ENCODE measurements at regions not wholly inside any gene's neighbourhood (a gene's known extent, or its start where the extent isn't known, plus 50 kb on each side); places are given as distances from the start of the nearest gene placed in this dataset.
"Not testable (repeated sequence)": the region's sequence is repeated elsewhere in the genome, so short reads cannot be mapped to it uniquely, and the experiment has no call there.

DNA sequence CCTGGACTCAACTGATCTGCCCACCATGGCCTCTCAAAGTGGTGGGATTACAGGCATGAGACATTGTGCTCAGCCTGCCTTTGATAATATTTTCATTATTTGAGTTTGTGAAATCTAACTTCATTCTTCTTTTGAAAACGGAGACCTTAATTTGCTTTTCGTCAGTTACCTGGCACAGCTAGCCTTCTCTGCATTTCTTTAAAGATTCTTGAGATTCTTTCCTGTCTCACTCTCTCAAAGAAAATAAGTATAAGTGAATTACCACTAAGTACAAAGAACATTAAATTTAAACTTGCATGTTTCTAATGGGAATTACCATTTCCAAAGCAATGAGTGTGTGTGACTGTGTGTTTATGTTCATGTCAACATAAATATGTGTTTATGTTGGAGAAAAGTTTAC is 187.9 kb downstream of the NFKBIZ start:
- DNase-seq (ENCODE audit: low spot score) = no peak
- no peak overlapping the region for H2BK15ac ChIP-seq (ENCODE audit: low read length)
- no peak overlapping the region for H3K4me2 ChIP-seq (ENCODE audit: insufficient read depth, low read length, poor library complexity, severe bottlenecking)
- H4K91ac ChIP-seq (ENCODE audit: low read depth, low read length, poor library complexity) = no peak overlapping the region
- no peaks in the 10 kb centered on the region for H3K79me1 ChIP-seq (ENCODE audit: low read depth, low read length)
- no peak overlapping the region for H2BK120ac ChIP-seq (ENCODE audit: low read depth, low read length)
- no peak overlapping the region for H3K14ac ChIP-seq (ENCODE audit: low read length)
- H3K4me3 ChIP-seq (ENCODE audit: low read length in 2 of 2) = no peak overlapping the region
- H3K9me3 ChIP-seq (replicated peaks in 1 of 2; ENCODE audit: control insufficient read depth in 2 of 2, insufficient read depth in 1 of 2, low read depth in 1 of 2, low read length in 2 of 2) = no peaks in the 10 kb centered on the region
- H4K8ac ChIP-seq (ENCODE audit: low read depth, low read length) = no peak overlapping the region
- WGBS, 2 donors (ENCODE audit: extremely low coverage in 2 of 2, insufficient read length in 2 of 2, insufficient replicate concordance in 1 of 2) = no CpG with 5 or more reads among the region's 2 CpGs
- no peaks in the 10 kb centered on the region for H3K4me1 ChIP-seq (ENCODE audit: control insufficient read depth in 2 of 2, insufficient read depth in 1 of 2, low read depth in 1 of 2, low read length in 2 of 2)
- H3K27me3 ChIP-seq (ENCODE audit: control insufficient read depth in 3 of 3, insufficient read depth in 3 of 3, low read depth in 1 of 3, low read length in 3 of 3) = no peaks in the 10 kb centered on the region
- H3K36me3 ChIP-seq (replicated peaks in 1 of 2; ENCODE audit: control insufficient read depth in 2 of 2, insufficient read depth in 2 of 2, low read length in 2 of 2) = no peaks in the 10 kb centered on the region
- H3K9ac ChIP-seq (ENCODE audit: low read depth, low read length, poor library complexity) = no peak overlapping the region
- no peak overlapping the region for H2AK5ac ChIP-seq (ENCODE audit: low read depth, low read length)
- no peak overlapping the region for H3K18ac ChIP-seq (ENCODE audit: low read length)
- no peak overlapping the region for H3K27ac ChIP-seq (replicated peaks; ENCODE audit: low read length)
- no peak overlapping the region for H2AFZ ChIP-seq (ENCODE audit: low read length)
- H3K23ac ChIP-seq (ENCODE audit: low read depth, low read length, poor library complexity) = no peak overlapping the region
- H2BK12ac ChIP-seq (ENCODE audit: low read length) = no peak overlapping the region
- no peak overlapping the region for H2BK5ac ChIP-seq (ENCODE audit: low read length)
- H3K4ac ChIP-seq (ENCODE audit: low read length) = no peak overlapping the region

DNA sequence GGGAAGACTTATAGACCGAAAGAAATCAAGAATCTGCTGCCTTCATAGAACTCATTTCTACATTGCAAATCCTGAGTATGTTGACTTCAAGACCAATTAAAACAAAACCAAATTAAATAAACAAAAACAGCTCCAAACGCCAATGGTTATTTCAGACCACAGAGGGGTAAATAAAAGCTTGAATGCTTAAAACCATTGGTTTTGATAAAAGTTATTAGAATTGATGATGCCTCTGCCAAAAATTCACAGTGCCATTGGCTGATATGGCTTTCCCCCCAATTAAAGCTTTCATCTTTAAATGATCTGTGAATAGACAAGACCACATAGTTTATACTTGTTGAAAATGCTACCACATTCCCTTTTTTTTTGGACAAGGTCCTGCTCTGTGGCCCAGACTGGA is 188.5 kb downstream of the NFKBIZ start:
- Histone ChIP-seq H2BK12ac (ENCODE audit: low read length) (no peak overlapping the region), H2AFZ (ENCODE audit: low read length) (no peak overlapping the region), H3K79me1 (ENCODE audit: low read depth, low read length) (no peaks in the 10 kb centered on the region), H3K14ac (ENCODE audit: low read length) (no peak overlapping the region), H3K4me3 (ENCODE audit: low read length in 2 of 2) (no peak overlapping the region), H4K91ac (ENCODE audit: low read depth, low read length, poor library complexity) (no peak overlapping the region), H2BK5ac (ENCODE audit: low read length) (no peak overlapping the region), H3K27me3 (ENCODE audit: control insufficient read depth in 3 of 3, insufficient read depth in 3 of 3, low read depth in 1 of 3, low read length in 3 of 3) (no peaks in the 10 kb centered on the region), H3K18ac (ENCODE audit: low read length) (no peak overlapping the region), H3K9me3 (replicated peaks in 1 of 2; ENCODE audit: control insufficient read depth in 2 of 2, insufficient read depth in 1 of 2, low read depth in 1 of 2, low read length in 2 of 2) (no peaks in the 10 kb centered on the region), H3K9ac (ENCODE audit: low read depth, low read length, poor library complexity) (no peak overlapping the region), H4K8ac (ENCODE audit: low read depth, low read length) (no peak overlapping the region), H3K36me3 (replicated peaks in 1 of 2; ENCODE audit: control insufficient read depth in 2 of 2, insufficient read depth in 2 of 2, low read length in 2 of 2) (no peaks in the 10 kb centered on the region), H2BK15ac (ENCODE audit: low read length) (no peak overlapping the region), H3K4ac (ENCODE audit: low read length) (no peak overlapping the region), H2BK120ac (ENCODE audit: low read depth, low read length) (no peak overlapping the region), H2AK5ac (ENCODE audit: low read depth, low read length) (no peak overlapping the region), H3K23ac (ENCODE audit: low read depth, low read length, poor library complexity) (no peak overlapping the region), H3K4me2 (ENCODE audit: insufficient read depth, low read length, poor library complexity, severe bottlenecking) (no peak overlapping the region), H3K4me1 (ENCODE audit: control insufficient read depth in 2 of 2, insufficient read depth in 1 of 2, low read depth in 1 of 2, low read length in 2 of 2) (no peaks in the 10 kb centered on the region), H3K27ac (replicated peaks; ENCODE audit: low read length) (no peak overlapping the region)
- no CpG with 5 or more reads among the region's 2 CpGs for WGBS, 2 donors (ENCODE audit: extremely low coverage in 2 of 2, insufficient read length in 2 of 2, insufficient replicate concordance in 1 of 2)
- DNase-seq (ENCODE audit: low spot score) = no peak

DNA sequence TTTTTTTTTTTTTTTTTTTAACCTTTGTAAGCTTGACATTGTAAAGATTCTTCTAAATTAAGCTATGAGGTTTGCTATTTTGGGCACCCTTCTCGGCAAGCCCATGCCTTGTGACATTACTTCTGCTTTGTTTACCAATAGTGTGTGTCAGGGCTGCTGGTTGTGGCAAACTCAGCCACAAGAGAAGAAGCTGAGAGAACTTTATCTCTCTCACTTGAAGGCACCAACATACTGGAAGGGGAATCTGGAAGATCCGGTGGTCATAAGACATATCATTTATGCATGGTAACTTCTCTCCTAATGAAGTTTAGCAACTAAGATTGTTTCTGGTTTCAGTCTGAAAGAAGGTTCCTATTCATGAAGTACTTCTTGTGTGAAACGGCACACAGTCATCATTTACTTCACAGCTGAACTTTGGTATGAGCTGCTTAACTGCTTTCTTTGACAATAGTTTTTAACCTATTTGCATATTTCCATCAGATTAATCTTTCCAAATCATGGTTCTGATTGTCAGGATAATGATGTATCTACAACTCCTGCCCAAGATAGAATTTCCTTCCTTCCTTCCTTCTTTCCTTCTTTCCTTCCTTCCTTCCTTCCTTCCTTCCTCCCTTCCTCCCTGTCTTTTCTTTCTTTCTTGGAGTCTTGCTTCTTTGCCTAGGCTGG is 189.3 kb downstream of the NFKBIZ start:
- Histone ChIP-seq H3K9me3 (replicated peaks in 1 of 2; ENCODE audit: control insufficient read depth in 2 of 2, insufficient read depth in 1 of 2, low read depth in 1 of 2, low read length in 2 of 2) (no peaks in the 10 kb centered on the region), H3K27ac (replicated peaks; ENCODE audit: low read length) (no peak overlapping the region), H3K36me3 (replicated peaks in 1 of 2; ENCODE audit: control insufficient read depth in 2 of 2, insufficient read depth in 2 of 2, low read length in 2 of 2) (no peaks in the 10 kb centered on the region), H3K79me1 (ENCODE audit: low read depth, low read length) (no peaks in the 10 kb centered on the region), H4K91ac (ENCODE audit: low read depth, low read length, poor library complexity) (no peak overlapping the region), H2BK5ac (ENCODE audit: low read length) (no peak overlapping the region), H2BK120ac (ENCODE audit: low read depth, low read length) (no peak overlapping the region), H3K4me3 (ENCODE audit: low read length in 2 of 2) (no peak overlapping the region), H2BK12ac (ENCODE audit: low read length) (no peak overlapping the region), H3K23ac (ENCODE audit: low read depth, low read length, poor library complexity) (no peak overlapping the region), H4K8ac (ENCODE audit: low read depth, low read length) (no peak overlapping the region), H3K18ac (ENCODE audit: low read length) (no peak overlapping the region), H3K9ac (ENCODE audit: low read depth, low read length, poor library complexity) (no peak overlapping the region), H2AK5ac (ENCODE audit: low read depth, low read length) (no peak overlapping the region), H3K4ac (ENCODE audit: low read length) (no peak overlapping the region), H3K4me2 (ENCODE audit: insufficient read depth, low read length, poor library complexity, severe bottlenecking) (no peak overlapping the region), H3K4me1 (ENCODE audit: control insufficient read depth in 2 of 2, insufficient read depth in 1 of 2, low read depth in 1 of 2, low read length in 2 of 2) (no peaks in the 10 kb centered on the region), H3K14ac (ENCODE audit: low read length) (no peak overlapping the region), H2AFZ (ENCODE audit: low read length) (no peak overlapping the region), H3K27me3 (ENCODE audit: control insufficient read depth in 3 of 3, insufficient read depth in 3 of 3, low read depth in 1 of 3, low read length in 3 of 3) (no peaks in the 10 kb centered on the region), H2BK15ac (ENCODE audit: low read length) (no peak overlapping the region)
- WGBS, 2 donors (ENCODE audit: extremely low coverage in 2 of 2, insufficient read length in 2 of 2, insufficient replicate concordance in 1 of 2) = no CpG with 5 or more reads among the region's 3 CpGs
- DNase-seq (ENCODE audit: low spot score) = no peak

DNA sequence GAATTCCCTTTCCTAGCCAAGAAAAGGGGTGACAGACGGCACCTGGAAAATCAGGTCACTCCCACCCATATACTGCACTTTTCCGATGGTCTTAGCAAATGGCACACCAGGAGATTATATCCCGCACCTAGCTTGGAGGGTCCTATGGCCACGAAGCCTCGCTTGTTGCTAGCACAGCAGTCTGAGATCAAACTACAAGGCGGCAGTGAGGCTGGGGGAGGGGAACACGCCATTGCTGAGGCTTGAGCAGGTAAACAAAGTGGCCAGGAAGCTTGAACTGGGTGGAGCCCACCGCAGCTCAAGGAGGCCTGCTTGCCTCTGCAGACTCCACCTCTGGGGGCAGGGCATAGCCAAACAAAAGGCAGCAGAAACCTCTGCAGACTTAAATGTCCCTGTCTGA is 190.8 kb downstream of the NFKBIZ start:
- not testable (repeated sequence) for H3K36me3 ChIP-seq (replicated peaks in 1 of 2; ENCODE audit: control insufficient read depth in 2 of 2, insufficient read depth in 2 of 2, low read length in 2 of 2); H3K4me3 ChIP-seq (ENCODE audit: low read length in 2 of 2); H2BK5ac ChIP-seq (ENCODE audit: low read length); H3K79me1 ChIP-seq (ENCODE audit: low read depth, low read length); H3K9ac ChIP-seq (ENCODE audit: low read depth, low read length, poor library complexity); H3K4ac ChIP-seq (ENCODE audit: low read length); H3K4me2 ChIP-seq (ENCODE audit: insufficient read depth, low read length, poor library complexity, severe bottlenecking); DNase-seq (ENCODE audit: low spot score); H4K8ac ChIP-seq (ENCODE audit: low read depth, low read length); H2BK120ac ChIP-seq (ENCODE audit: low read depth, low read length); H3K18ac ChIP-seq (ENCODE audit: low read length); H3K27me3 ChIP-seq (ENCODE audit: control insufficient read depth in 3 of 3, insufficient read depth in 3 of 3, low read depth in 1 of 3, low read length in 3 of 3); H3K9me3 ChIP-seq (replicated peaks in 1 of 2; ENCODE audit: control insufficient read depth in 2 of 2, insufficient read depth in 1 of 2, low read depth in 1 of 2, low read length in 2 of 2); H2AFZ ChIP-seq (ENCODE audit: low read length); H3K23ac ChIP-seq (ENCODE audit: low read depth, low read length, poor library complexity); H3K14ac ChIP-seq (ENCODE audit: low read length); H2AK5ac ChIP-seq (ENCODE audit: low read depth, low read length); H4K91ac ChIP-seq (ENCODE audit: low read depth, low read length, poor library complexity); H2BK12ac ChIP-seq (ENCODE audit: low read length); H3K4me1 ChIP-seq (ENCODE audit: control insufficient read depth in 2 of 2, insufficient read depth in 1 of 2, low read depth in 1 of 2, low read length in 2 of 2); H2BK15ac ChIP-seq (ENCODE audit: low read length); H3K27ac ChIP-seq (replicated peaks; ENCODE audit: low read length)
- no CpG with 5 or more reads among the region's 8 CpGs for WGBS, 2 donors (ENCODE audit: extremely low coverage in 2 of 2, insufficient read length in 2 of 2, insufficient replicate concordance in 1 of 2)
